ENCODE measurements at regions not wholly inside any gene's neighbourhood (a gene's known extent, or its start where the extent isn't known, plus 50 kb on each side); places are given as distances from the start of the nearest gene placed in this dataset.

- no peak for TF ChIP-seq CTCF (IDR thresholded peaks at IDR 0.05)
- TF ChIP-seq POLR2A (IDR thresholded peaks at IDR 0.05), result no peak
Measured at GRCh38 chr5:158170534-158170933, 311.6 kb upstream of the CLINT1 start.
